Activated naive CD4-positive, alpha-beta T cell treated with anti-CD3 and anti-CD28 coated beads, Interleukin-2, amount 50 U/mL, for 24 hours (primary cell): ENCODE measurements at regions not wholly inside any gene's neighbourhood (a gene's known extent, or its start where the extent isn't known, plus 50 kb on each side); places are given as distances from the start of the nearest gene placed in this dataset.

Experiments
- H3K27ac Mint-ChIP-seq: one replicate; pipeline ENCODE4 v1.8.0; 2021; ENCODE audit warnings: mild to moderate bottlenecking, mixed read lengths
- H3K27me3 Mint-ChIP-seq: one replicate; pipeline ENCODE4 v1.8.0; 2021; ENCODE audit warnings: mixed read lengths
- H3K36me3 Mint-ChIP-seq: one replicate; pipeline ENCODE4 v1.8.0; 2021; ENCODE audit warnings: mixed read lengths
- H3K4me1 Mint-ChIP-seq: one replicate; pipeline ENCODE4 v1.8.0; 2021; ENCODE audit warnings: mixed read lengths
- H3K4me3 Mint-ChIP-seq: one replicate; pipeline ENCODE4 v1.8.0; 2021; ENCODE audit warnings: mild to moderate bottlenecking, mixed read lengths
- H3K9me3 Mint-ChIP-seq: one replicate; pipeline ENCODE4 v1.8.0; 2021; ENCODE audit warnings: mixed read lengths

- Mint-ChIP-seq H3K27me3 (no peaks in the 10 kb centered on the region), H3K36me3 (no peaks in the 10 kb centered on the region), H3K27ac (no peak overlapping the region), H3K4me3 (no peak overlapping the region), H3K9me3 (peaks cover 6% of the 10 kb centered on the region), H3K4me1 (no peaks in the 10 kb centered on the region)
Observed at GRCh38 chr9:81137976-81138568, 551.3 kb downstream of the TLE1 start.

GRCh38 chr9:81132796-81133195, 556.6 kb downstream of the TLE1 start:
- H3K36me3 Mint-ChIP-seq: no peaks in the 10 kb centered on the region
- no peak overlapping the region for H3K4me3 Mint-ChIP-seq
- no peaks in the 10 kb centered on the region for H3K9me3 Mint-ChIP-seq
- H3K27me3 Mint-ChIP-seq: peaks cover 2% of the 10 kb centered on the region
- no peak overlapping the region for H3K27ac Mint-ChIP-seq
- no peaks in the 10 kb centered on the region for H3K4me1 Mint-ChIP-seq

- Mint-ChIP-seq H3K27me3 (peaks cover 2% of the 10 kb centered on the region), H3K36me3 (no peaks in the 10 kb centered on the region), H3K9me3 (no peaks in the 10 kb centered on the region), H3K27ac (no peak overlapping the region), H3K4me3 (no peak overlapping the region), H3K4me1 (no peaks in the 10 kb centered on the region)
Observed at GRCh38 chr9:81132318-81132717, 557.0 kb downstream of the TLE1 start.

GRCh38 chr9:81128701-81129100, 560.6 kb downstream of the TLE1 start:
- no peak overlapping the region for H3K27ac Mint-ChIP-seq
- H3K9me3 Mint-ChIP-seq: peaks cover 8% of the 10 kb centered on the region
- no peaks in the 10 kb centered on the region for H3K4me1 Mint-ChIP-seq
- no peak overlapping the region for H3K4me3 Mint-ChIP-seq
- peaks cover 2% of the 10 kb centered on the region for H3K27me3 Mint-ChIP-seq
- no peaks in the 10 kb centered on the region for H3K36me3 Mint-ChIP-seq

GRCh38 chr9:81125446-81126092, 563.8 kb downstream of the TLE1 start:
- no peak overlapping the region for H3K4me3 Mint-ChIP-seq
- no peaks in the 10 kb centered on the region for H3K36me3 Mint-ChIP-seq
- H3K9me3 Mint-ChIP-seq: peaks cover 8% of the 10 kb centered on the region
- H3K27ac Mint-ChIP-seq: no peak overlapping the region
- H3K27me3 Mint-ChIP-seq: peaks cover 2% of the 10 kb centered on the region
- no peaks in the 10 kb centered on the region for H3K4me1 Mint-ChIP-seq

- no peaks in the 10 kb centered on the region for H3K36me3 Mint-ChIP-seq
Observed at GRCh38 chr9:81123526-81123925, 565.8 kb downstream of the TLE1 start.

GRCh38 chr9:81122749-81123148, 566.6 kb downstream of the TLE1 start:
- no peak overlapping the region for H3K27ac Mint-ChIP-seq
- H3K27me3 Mint-ChIP-seq: no peaks in the 10 kb centered on the region
- no peaks in the 10 kb centered on the region for H3K36me3 Mint-ChIP-seq

More at GRCh38 chr9:81123526-81123925, 565.8 kb downstream of the TLE1 start:
- H3K4me1 Mint-ChIP-seq: no peaks in the 10 kb centered on the region
- H3K9me3 Mint-ChIP-seq: peaks cover 12% of the 10 kb centered on the region
- no peak overlapping the region for H3K4me3 Mint-ChIP-seq
- no peaks in the 10 kb centered on the region for H3K27me3 Mint-ChIP-seq
- no peak overlapping the region for H3K27ac Mint-ChIP-seq

GRCh38 chr9:81119591-81119990, 569.8 kb downstream of the TLE1 start:
- no peak overlapping the region for H3K4me3 Mint-ChIP-seq
- H3K4me1 Mint-ChIP-seq: no peaks in the 10 kb centered on the region
- peaks cover 4% of the 10 kb centered on the region for H3K9me3 Mint-ChIP-seq
- H3K27ac Mint-ChIP-seq: no peak overlapping the region
- H3K27me3 Mint-ChIP-seq: no peaks in the 10 kb centered on the region
- H3K36me3 Mint-ChIP-seq: no peaks in the 10 kb centered on the region

More at GRCh38 chr9:81122749-81123148, 566.6 kb downstream of the TLE1 start:
- H3K9me3 Mint-ChIP-seq: peaks cover 12% of the 10 kb centered on the region
- no peak overlapping the region for H3K4me3 Mint-ChIP-seq
- H3K4me1 Mint-ChIP-seq: no peaks in the 10 kb centered on the region

- Mint-ChIP-seq H3K27me3 (no peaks in the 10 kb centered on the region), H3K27ac (no peak overlapping the region), H3K9me3 (peaks cover 4% of the 10 kb centered on the region), H3K4me1 (no peaks in the 10 kb centered on the region), H3K36me3 (no peaks in the 10 kb centered on the region), H3K4me3 (no peak overlapping the region)
Observed at GRCh38 chr9:81118416-81118815, 570.9 kb downstream of the TLE1 start.

GRCh38 chr9:81116340-81117137, 572.8 kb downstream of the TLE1 start:
- Mint-ChIP-seq H3K27ac (no peak overlapping the region), H3K9me3 (peaks cover 4% of the 10 kb centered on the region), H3K36me3 (no peaks in the 10 kb centered on the region), H3K4me3 (no peak overlapping the region), H3K4me1 (peaks cover 5% of the 10 kb centered on the region), H3K27me3 (no peaks in the 10 kb centered on the region)

- Mint-ChIP-seq H3K9me3 (no peaks in the 10 kb centered on the region), H3K4me3 (no peak overlapping the region), H3K27me3 (no peaks in the 10 kb centered on the region), H3K4me1 (peaks cover 5% of the 10 kb centered on the region), H3K27ac (no peak overlapping the region), H3K36me3 (no peaks in the 10 kb centered on the region)
Observed at GRCh38 chr9:81113453-81114124, 575.8 kb downstream of the TLE1 start.

- no peak overlapping the region for H3K27ac Mint-ChIP-seq
- peaks cover 5% of the 10 kb centered on the region for H3K4me1 Mint-ChIP-seq
- no peaks in the 10 kb centered on the region for H3K36me3 Mint-ChIP-seq
- H3K4me3 Mint-ChIP-seq: no peak overlapping the region
- no peaks in the 10 kb centered on the region for H3K9me3 Mint-ChIP-seq
- no peaks in the 10 kb centered on the region for H3K27me3 Mint-ChIP-seq
Observed at GRCh38 chr9:81112627-81113452, 576.5 kb downstream of the TLE1 start.

- Mint-ChIP-seq H3K27me3 (no peaks in the 10 kb centered on the region), H3K9me3 (no peaks in the 10 kb centered on the region)
Observed at GRCh38 chr9:81108821-81109220, 580.5 kb downstream of the TLE1 start.

GRCh38 chr9:81108391-81108790, 581.0 kb downstream of the TLE1 start:
- no peaks in the 10 kb centered on the region for H3K36me3 Mint-ChIP-seq
- H3K27me3 Mint-ChIP-seq: no peaks in the 10 kb centered on the region
- no peak overlapping the region for H3K4me3 Mint-ChIP-seq
- peaks cover 5% of the 10 kb centered on the region for H3K4me1 Mint-ChIP-seq
- H3K27ac Mint-ChIP-seq: no peak overlapping the region
- H3K9me3 Mint-ChIP-seq: no peaks in the 10 kb centered on the region

More at GRCh38 chr9:81108821-81109220, 580.5 kb downstream of the TLE1 start:
- H3K36me3 Mint-ChIP-seq: no peaks in the 10 kb centered on the region
- no peak overlapping the region for H3K27ac Mint-ChIP-seq
- H3K4me3 Mint-ChIP-seq: no peak overlapping the region
- peaks cover 5% of the 10 kb centered on the region for H3K4me1 Mint-ChIP-seq
